ENCODE measurements at regions not wholly inside any gene's neighbourhood (a gene's known extent, or its start where the extent isn't known, plus 50 kb on each side); places are given as distances from the start of the nearest gene placed in this dataset.
"Not testable (repeated sequence)": the region's sequence is repeated elsewhere in the genome, so short reads cannot be mapped to it uniquely, and the experiment has no call there.

GRCh38 chr5:143898916-143899591, 87.1 kb downstream of the HMHB1 start:
- DNase-seq (ENCODE audit: low spot score), result no peak

GRCh38 chr5:143908959-143909358, 97.0 kb downstream of the HMHB1 start:
- no peak for DNase-seq (ENCODE audit: low spot score)

GRCh38 chr5:143913008-143913752, 101.2 kb downstream of the HMHB1 start:
- no peak for DNase-seq (ENCODE audit: low spot score)

GRCh38 chr5:143914756-143915155, 102.8 kb downstream of the HMHB1 start:
- DNase-seq (ENCODE audit: low spot score), result no peak

DNA sequence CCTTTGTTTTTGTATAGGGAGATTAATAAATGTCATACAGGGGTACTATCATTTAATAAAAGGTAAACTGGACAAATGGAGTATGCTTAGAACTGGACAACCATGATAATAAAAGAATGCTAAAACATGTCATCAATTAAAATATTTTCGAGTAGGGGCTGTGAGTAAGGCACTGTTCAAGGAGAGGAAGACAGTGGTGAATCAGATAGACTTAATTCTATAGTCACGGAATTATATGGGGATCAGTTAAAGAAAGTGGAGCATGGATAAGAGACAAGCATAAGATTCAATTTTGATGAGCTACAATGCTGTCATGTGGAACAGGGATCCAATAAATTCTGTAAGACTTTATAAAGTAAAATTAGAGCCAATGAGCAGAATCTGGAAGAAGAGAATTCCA, 104.5 kb downstream of the HMHB1 start:
- DNase-seq (ENCODE audit: low spot score), result no peak

GRCh38 chr5:143918961-143919360, 107.0 kb downstream of the HMHB1 start:
- DNase-seq (ENCODE audit: low spot score), result no peak

DNA sequence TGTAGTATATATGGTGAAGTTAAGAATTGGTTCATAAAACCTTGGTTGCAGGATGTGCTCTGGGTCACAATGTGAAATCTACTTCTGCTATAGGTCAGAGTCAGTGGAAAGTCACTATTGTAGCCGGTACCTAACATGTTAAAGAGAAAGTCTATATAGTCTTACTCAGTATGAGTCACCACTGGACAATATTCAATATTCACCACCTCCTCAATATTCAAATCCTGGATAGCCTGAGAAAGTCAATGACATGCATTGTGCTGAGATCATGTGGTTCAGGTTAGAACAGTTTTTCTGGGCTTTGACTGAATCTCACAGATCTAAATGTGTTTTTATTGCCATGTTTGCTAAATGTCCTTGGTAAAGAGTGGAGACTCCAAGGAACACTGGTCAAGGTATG, 108.8 kb downstream of the HMHB1 start:
- DNase-seq (ENCODE audit: low spot score), result no peak

DNA sequence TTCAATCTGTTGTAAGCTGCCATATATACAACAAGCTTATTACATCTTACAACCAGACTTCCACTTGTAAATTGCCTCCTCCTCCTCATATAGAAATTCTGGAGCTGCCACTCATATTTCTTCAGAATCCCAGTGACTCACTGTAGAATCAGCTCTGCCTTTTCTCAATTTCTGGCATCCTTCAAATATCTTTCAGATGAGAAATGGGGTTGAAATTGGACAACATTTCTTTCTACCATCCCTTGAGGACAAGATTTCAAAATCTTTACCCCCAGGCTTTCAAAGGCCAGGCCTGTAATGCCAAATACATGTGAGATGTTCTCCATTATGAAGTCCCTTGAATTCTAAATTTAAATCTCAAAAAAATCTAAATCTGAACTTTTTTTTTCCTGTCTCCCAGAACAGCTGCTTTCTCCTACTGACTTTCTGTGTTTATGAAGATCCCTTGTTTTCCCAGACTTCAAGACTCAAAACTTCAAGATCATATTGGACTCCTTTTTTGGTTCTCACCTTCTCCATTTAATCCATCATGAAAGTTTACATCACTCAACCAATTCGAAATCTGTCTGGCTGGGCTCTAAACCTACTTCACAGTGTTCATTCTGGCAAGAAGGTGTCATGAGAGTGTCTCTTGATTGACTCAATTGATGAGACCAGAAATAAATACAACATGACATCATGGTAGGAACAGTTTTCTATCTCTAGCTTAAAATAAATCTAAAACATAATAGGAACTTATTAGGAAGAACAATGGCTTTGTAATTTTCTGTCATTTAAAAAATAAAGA, 109.8 kb downstream of the HMHB1 start:
- no peak for DNase-seq (ENCODE audit: low spot score)

DNA sequence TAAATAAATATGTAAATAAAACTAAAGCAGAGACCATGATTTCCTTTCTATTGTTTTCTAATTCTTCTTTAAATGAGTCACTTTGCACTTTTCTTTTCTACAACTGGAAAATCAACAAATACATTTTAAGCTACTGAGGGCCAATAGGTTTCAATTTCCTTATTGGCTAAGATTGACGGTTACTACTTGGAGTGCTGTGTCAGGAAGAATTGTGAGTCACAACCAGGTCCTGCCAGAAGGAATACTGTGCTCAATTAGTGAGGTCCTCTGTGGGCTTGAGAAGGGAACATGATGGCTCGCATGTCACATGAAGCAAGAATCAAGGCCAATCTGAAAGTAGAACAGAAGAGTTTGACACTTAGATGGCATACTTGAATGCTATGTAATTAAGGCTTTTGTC, 110.8 kb downstream of the HMHB1 start:
- no peak for DNase-seq (ENCODE audit: low spot score)

GRCh38 chr5:143923634-143924266, 111.8 kb downstream of the HMHB1 start:
- no peak for DNase-seq (ENCODE audit: low spot score)

DNA sequence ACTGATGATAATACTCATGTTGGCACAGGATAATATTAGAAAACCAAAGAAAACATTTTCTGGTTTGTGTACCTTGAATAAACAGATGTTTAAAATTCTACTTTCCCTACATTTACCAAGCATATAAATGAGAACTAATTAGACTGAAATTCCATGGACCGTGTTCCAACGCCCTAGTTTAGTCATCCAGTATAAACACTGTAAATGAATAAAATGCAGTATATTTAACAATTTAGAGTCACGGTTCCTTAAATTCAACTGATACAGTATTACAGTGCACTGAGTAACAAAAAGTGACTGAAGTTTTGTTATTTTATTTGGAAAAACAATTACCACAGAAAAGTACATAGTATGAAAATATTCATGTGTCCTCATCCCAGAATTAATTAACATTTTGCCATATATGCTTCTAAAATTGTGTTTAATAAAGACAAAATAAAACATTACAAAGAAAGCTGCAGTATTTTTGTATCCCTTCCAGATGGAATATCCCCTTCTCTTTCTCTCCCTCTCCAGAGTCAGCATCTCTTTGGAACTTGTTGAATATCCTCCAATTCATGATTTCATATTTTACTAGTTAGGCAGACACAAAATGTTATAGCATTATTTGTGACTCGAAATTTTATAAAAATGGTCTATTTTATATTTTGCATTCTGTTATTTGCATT, 112.5 kb downstream of the HMHB1 start:
- DNase-seq (ENCODE audit: low spot score), result no peak

DNA sequence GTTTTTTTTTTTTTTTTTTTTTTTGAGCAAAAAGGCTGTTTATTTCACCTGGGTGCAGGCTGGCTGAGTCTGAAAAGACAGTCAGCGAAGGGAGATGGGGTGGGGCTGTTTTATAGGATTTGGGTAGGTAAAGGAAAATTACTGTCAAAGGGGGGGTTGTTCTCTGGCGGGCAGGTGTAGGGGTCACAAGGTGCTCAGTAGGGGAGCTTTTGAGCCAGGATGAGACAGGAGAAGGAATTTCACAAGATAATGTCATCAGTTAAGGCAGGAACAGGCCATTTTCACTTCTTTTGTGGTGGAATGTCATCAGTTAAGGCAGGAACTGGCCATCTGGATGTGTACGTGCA, 113.0 kb downstream of the HMHB1 start:
- DNase-seq (ENCODE audit: low spot score), result not testable (repeated sequence)

DNA sequence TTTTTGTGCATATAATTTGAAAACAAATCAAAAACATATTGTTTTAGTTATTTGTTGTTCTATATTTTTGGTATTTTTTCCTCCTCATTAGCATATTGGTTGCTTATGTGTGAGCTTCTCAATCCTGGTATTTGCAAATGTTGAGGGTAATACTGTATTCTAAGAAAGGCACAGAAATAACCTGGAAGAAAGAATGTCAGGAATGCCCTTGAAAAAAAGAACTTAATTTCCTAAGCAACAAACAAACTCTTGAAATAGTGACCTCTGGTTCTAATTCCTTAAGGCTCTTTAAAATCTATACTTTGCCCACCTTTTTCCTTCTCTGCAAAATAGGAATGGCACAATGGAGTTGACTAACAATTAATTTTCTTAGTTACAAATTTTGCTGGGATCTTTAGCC, 117.5 kb downstream of the HMHB1 start:
- no peak for DNase-seq (ENCODE audit: low spot score)

GRCh38 chr5:143930561-143930960, 118.6 kb downstream of the HMHB1 start:
- no peak for DNase-seq (ENCODE audit: low spot score)

DNA sequence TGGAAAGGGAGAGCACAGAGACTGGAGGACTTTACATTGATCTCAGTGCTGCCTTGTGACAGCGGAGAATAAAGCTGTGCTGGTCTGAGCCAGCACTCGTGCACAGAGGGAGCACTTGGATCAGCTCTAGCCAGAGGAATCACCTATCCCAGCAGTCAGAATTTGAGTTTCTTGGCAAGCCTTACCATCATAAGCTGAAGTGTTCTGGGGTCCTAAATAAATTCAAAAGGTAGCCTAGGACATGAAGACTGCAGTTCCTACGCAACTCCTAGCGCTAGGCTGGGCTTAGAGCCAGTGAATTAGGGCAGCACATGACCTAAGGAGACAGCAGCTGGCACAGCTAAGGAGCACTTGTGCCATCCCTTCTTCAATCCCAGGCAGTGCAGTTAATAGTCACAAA, 119.5 kb downstream of the HMHB1 start:
- no peak for DNase-seq (ENCODE audit: low spot score)

DNA sequence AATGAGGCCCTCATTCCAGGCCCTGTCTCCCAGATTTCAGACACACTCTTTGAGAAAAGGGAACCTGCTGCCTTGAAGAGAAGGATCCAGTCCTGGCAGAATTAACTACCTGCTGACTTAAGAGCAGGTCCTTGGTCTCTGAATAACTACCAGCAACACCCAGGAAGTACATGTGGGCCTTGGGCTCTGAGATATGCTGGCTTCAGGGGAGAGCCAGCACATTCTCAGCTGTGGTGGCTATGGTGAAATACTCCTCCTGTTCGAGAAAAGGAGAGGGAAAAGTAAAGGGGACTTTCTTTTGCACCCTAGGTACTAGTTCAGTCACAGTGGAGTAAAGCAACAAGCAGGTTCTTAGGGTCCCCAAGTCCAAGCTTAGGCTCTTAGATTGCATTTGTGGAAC, 120.0 kb downstream of the HMHB1 start:
- no peak for DNase-seq (ENCODE audit: low spot score)

- no peak for DNase-seq (ENCODE audit: low spot score)
Observed at GRCh38 chr5:143932584-143932983, 120.6 kb downstream of the HMHB1 start.

DNA sequence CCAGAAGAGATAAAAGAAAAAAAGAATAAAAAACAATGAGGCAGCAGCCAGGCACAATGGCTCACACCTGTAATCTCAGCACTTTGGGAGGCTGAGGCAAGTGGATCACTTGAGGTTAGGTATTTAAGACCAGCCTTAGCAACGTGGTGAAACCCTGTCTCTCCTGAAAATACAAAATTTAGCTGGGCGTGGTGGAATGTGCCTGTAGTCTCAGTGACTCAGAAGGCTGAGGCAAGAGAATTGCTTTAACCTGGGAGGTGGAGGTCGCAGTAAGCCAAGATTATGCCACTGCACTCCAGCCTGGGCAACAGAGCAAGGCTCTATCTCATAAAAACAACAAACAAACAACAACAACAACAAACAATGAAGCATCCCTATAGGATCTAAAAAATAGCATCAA, 121.5 kb downstream of the HMHB1 start:
- no peak for DNase-seq (ENCODE audit: low spot score)

DNA sequence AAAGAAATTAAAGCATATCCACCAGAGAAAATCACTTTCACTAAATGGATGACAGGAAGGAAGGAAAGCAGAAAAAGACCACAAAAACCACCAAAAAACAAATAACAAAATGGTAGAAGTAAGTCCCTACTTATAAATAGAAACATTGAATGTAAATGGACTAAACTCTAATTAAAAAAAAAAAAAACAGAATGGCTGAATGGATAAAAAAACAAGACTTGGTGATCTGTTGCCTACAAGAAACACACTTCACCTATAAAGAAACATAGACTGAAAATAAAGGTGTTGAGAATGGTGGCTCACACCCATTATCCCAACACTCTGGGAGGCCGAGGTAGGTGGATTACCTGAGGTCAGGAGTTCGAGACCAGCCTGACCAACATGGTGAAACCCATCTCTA, 122.9 kb downstream of the HMHB1 start:
- DNase-seq (ENCODE audit: low spot score), result no peak

- no peak for DNase-seq (ENCODE audit: low spot score)
Observed at GRCh38 chr5:143938230-143938629, 126.3 kb downstream of the HMHB1 start.

- no peak for DNase-seq (ENCODE audit: low spot score)
Observed at GRCh38 chr5:143946837-143947236, 134.9 kb downstream of the HMHB1 start.

DNA sequence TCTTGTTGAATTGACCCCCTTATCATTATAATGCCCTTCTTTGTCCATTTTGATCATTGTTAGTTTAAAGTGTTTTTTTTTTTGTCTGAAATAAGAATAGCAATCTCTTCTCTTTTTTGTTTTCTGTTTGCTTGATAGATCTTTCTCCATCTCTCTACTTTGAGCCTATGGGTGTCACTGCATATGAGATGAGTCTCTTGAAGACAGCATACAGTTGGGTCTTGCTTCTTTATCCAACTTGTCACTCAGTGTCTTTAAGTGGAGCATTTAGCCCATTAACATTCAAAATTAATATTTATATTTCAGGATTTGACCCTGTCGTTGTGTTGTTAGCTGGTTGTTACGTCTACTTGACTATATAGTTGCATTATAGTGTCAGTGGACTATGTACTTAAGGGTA, 135.4 kb downstream of the HMHB1 start:
- DNase-seq (ENCODE audit: low spot score), result no peak
